T-helper 1 cell treated with Interleukin-12 subunit alpha and Interleukin-12 subunit beta and Interleukin-4 antibody, amounts not matched to agents 30 μg/mL and 1 μg/mL, for 36 hours (primary cell): ENCODE measurements at regions not wholly inside any gene's neighbourhood (a gene's known extent, or its start where the extent isn't known, plus 50 kb on each side); places are given as distances from the start of the nearest gene placed in this dataset.

ENCODE experiments used
- H3K27ac Mint-ChIP-seq: one replicate; pipeline ENCODE4 v1.8.0; 2021; ENCODE audit warnings: mild to moderate bottlenecking, mixed read lengths
- H3K27me3 Mint-ChIP-seq: one replicate; pipeline ENCODE4 v1.8.0; 2021; ENCODE audit warnings: low read depth, mixed read lengths
- H3K36me3 Mint-ChIP-seq: one replicate; pipeline ENCODE4 v1.8.0; 2021; ENCODE audit warnings: low read depth, mixed read lengths
- H3K4me1 Mint-ChIP-seq: one replicate; pipeline ENCODE4 v1.8.0; 2021; ENCODE audit warnings: low read depth, mixed read lengths
- H3K4me3 Mint-ChIP-seq: one replicate; pipeline ENCODE4 v1.8.0; 2021; ENCODE audit warnings: mild to moderate bottlenecking, moderate library complexity, mixed read lengths
- H3K9me3 Mint-ChIP-seq: one replicate; pipeline ENCODE4 v1.8.0; 2021; ENCODE audit warnings: mixed read lengths

DNA sequence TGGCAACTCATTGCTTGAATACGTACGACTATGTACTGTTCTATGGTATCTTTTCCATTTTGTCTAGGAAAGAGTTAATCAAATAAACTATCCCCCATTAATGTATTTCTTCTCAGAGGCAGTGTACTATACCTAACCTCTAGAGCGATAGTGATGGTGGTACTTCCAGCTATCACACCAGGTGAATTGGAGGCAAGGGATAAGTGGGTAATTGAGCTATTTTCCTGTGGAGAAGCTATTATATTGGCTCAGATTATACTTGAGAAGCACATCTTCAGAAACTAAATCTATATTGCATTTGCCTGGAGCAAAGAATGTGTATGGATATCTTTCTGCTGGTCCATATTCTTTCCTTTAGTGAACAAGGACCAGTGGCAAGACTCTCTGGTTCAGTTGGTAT is 430.7 kb upstream of the KHDRBS2 start:
- no peaks in the 10 kb centered on the region for H3K27me3 Mint-ChIP-seq
- no peak overlapping the region for H3K4me3 Mint-ChIP-seq
- H3K27ac Mint-ChIP-seq: no peak overlapping the region
- H3K4me1 Mint-ChIP-seq: no peaks in the 10 kb centered on the region
- H3K36me3 Mint-ChIP-seq: no peaks in the 10 kb centered on the region
- H3K9me3 Mint-ChIP-seq: peaks cover 2% of the 10 kb centered on the region

DNA sequence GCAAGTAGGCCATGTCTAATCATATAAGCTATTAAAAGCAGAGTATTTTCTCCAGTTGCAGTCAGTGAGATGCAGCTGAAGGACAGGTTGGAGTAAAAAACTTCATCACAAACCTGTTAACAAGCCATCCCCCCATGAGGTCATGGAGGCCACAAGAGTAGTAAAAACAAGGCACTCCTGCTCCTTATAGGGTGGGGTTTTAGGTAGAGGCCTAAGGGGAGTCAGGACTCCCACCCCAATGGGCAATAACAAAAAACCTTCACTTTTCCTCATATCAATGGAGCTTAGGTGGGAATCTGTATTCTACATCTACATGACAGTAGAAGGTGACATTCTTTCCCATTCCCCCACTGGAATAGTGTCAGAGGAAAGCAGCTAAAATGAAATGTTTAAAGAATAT is 428.1 kb upstream of the KHDRBS2 start:
- H3K27ac Mint-ChIP-seq: no peak overlapping the region
- no peaks in the 10 kb centered on the region for H3K36me3 Mint-ChIP-seq
- peaks cover 10% of the 10 kb centered on the region for H3K9me3 Mint-ChIP-seq

DNA sequence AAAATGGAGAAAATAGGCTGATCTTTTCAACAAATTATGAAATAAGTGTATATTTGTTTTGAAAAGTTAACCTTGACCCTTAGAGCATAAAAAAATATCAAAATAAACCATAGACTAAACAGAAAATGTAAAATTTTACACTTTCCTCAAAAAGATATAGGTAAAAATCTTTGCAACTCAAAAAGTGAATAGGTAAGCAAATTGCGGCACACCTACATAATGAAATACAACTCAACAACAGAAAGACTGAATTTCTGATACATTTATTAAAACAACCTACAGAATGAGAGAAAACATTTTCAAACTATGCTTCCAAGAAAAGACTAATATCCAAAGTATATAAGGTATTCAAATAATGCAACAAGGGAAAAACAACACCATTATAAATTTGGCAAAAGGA is 425.7 kb upstream of the KHDRBS2 start:
- H3K36me3 Mint-ChIP-seq: no peaks in the 10 kb centered on the region
- H3K27ac Mint-ChIP-seq: no peak overlapping the region
- H3K27me3 Mint-ChIP-seq: no peaks in the 10 kb centered on the region
- H3K4me3 Mint-ChIP-seq: no peak overlapping the region
- H3K9me3 Mint-ChIP-seq: peaks cover 16% of the 10 kb centered on the region
- H3K4me1 Mint-ChIP-seq: no peaks in the 10 kb centered on the region

More for the DNA sequence above, 428.1 kb upstream of the KHDRBS2 start:
- Mint-ChIP-seq H3K4me3 (no peak overlapping the region), H3K4me1 (no peaks in the 10 kb centered on the region), H3K27me3 (no peaks in the 10 kb centered on the region)

DNA sequence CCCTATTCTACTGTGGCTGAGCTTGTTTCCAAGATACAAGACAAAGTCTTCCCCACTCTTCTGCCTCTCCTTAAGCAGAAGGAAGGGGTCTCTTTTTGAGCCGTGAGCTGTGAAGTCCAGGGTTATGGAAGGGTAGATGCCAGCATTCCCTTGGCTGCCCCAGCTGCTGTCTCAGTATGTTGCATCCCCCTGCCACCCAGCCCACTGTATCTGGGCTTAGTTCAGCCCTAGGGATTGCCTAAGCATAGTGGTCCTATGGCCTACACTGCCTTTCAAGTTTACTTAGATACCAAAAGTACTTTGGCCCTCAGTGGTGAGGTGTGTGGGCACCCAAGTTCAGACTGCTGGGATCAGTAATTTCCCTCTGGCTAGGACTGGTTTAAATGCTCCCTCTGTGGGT is 421.9 kb upstream of the KHDRBS2 start:
- Mint-ChIP-seq H3K4me1 (no peaks in the 10 kb centered on the region), H3K27ac (no peak overlapping the region), H3K9me3 (peaks cover 40% of the 10 kb centered on the region), H3K36me3 (no peaks in the 10 kb centered on the region), H3K4me3 (no peak overlapping the region), H3K27me3 (no peaks in the 10 kb centered on the region)

DNA sequence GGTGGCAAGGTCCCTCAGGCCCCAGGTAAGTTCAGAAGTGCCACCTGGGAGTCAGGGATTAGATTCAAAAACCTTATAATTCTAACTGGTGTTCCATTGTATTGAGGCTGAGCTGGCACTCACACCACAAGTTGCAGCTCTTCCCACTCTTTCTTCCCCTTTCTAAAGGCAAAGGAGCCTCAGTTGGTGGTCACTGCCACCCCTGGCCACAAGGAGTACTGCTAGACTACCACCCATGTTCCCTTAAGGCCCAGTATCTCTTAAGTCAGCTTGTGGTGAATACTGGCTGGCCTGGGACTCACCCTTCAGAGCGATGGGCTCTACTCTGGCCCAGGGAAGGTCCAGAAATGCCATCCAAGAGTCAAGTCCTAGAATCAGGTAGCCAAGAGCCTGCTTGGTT is 421.1 kb upstream of the KHDRBS2 start:
- Mint-ChIP-seq H3K4me1 (no peaks in the 10 kb centered on the region), H3K4me3 (no peak overlapping the region), H3K27me3 (no peaks in the 10 kb centered on the region), H3K36me3 (no peaks in the 10 kb centered on the region), H3K9me3 (peaks cover 40% of the 10 kb centered on the region), H3K27ac (no peak overlapping the region)

DNA sequence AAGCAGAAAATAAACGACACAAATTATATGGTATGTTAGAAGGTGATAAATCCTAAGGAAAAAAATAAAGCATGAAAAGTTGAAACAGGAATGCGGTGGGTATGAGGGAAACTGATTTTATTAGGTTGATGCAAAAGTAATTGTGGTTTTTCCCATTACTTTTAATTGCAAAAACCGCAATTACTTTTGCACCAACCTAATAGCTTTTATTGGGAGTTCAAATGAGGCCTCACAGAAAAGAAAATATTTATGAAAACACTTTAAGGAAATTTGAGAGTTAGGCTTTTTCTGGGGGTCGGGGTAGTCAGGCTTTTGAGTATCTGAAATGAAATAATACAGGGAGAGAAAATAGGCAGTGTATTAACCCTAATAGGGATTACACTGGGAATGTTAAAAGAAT is 397.0 kb upstream of the KHDRBS2 start:
- no peak overlapping the region for H3K27ac Mint-ChIP-seq
- H3K4me3 Mint-ChIP-seq: no peak overlapping the region
- H3K27me3 Mint-ChIP-seq: no peaks in the 10 kb centered on the region
- peaks cover 35% of the 10 kb centered on the region for H3K9me3 Mint-ChIP-seq
- H3K4me1 Mint-ChIP-seq: no peaks in the 10 kb centered on the region
- H3K36me3 Mint-ChIP-seq: no peaks in the 10 kb centered on the region

DNA sequence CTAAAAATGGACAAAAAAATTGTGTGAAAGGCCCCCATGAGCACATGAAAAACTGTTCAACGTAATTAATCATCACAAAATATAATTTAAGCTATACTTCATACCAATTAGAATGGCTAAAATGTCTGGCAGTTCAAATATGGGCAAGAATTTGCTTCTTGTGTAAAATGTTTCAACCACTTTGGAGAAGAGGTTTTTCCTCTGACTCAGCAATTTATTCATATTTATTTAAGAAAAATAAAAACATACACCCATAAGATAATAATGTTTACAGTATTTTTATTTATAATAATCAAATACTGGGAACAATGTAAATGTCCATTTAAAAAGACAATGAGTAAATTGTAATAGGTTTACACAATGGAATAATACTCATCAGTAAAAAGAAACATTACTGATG is 395.1 kb upstream of the KHDRBS2 start:
- peaks cover 40% of the 10 kb centered on the region for H3K9me3 Mint-ChIP-seq
- no peaks in the 10 kb centered on the region for H3K36me3 Mint-ChIP-seq

DNA sequence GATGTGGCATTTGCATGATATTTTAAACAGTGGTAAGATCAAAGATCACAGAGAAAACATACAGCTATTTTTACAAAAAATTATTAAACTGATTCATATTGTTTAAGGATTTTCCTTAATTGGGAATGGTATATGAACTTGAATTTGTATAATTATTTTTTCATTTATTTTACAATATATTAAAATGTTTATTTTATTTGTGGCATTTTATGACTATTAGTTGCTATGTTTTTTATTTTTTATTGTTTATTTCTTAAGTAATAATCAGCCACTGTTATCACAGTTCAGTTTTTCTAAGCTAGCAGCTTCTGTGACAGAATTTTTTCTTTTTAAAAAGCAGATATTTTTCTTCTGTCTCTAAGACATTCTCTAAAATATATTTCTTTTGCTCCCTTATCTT is 387.0 kb upstream of the KHDRBS2 start:
- H3K4me1 Mint-ChIP-seq: no peaks in the 10 kb centered on the region
- no peaks in the 10 kb centered on the region for H3K27me3 Mint-ChIP-seq
- no peaks in the 10 kb centered on the region for H3K36me3 Mint-ChIP-seq
- no peak overlapping the region for H3K4me3 Mint-ChIP-seq
- H3K27ac Mint-ChIP-seq: no peak overlapping the region
- peaks cover 11% of the 10 kb centered on the region for H3K9me3 Mint-ChIP-seq

More for the DNA sequence above, 395.1 kb upstream of the KHDRBS2 start:
- H3K4me1 Mint-ChIP-seq: no peaks in the 10 kb centered on the region
- no peak overlapping the region for H3K4me3 Mint-ChIP-seq
- no peaks in the 10 kb centered on the region for H3K27me3 Mint-ChIP-seq
- no peak overlapping the region for H3K27ac Mint-ChIP-seq

DNA sequence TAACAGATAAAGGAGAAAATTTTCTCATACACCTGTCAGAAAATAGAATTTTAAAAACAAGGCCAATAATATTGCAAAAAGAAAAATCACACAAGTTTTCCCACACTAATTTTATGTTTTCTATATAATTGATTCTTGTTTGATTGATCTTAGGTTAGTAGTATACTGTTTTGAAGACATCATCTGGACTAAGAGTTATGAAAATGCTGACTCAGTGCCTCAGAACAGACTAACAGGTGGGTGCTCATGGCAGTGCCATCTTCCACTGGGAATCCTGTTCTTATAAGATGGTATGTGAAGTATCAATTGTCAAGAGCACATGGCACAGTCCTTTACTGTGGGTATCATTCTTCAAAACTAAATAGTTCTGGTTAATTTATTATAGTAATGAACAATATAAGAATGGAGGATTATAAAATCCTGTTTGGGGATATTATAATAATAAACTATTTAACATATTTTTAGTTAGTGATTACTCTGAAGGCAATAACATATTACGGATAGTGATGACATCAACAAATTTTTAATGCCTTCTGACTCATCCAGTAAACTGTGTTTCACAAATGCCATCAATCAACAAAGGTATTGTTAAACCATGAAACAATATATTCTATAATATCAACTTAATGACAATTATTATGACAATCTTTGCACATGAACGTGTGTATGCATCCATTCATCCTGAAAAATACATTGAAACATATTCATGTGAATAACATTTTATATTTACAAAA is 384.6 kb upstream of the KHDRBS2 start:
- no peaks in the 10 kb centered on the region for H3K4me1 Mint-ChIP-seq
- no peaks in the 10 kb centered on the region for H3K27me3 Mint-ChIP-seq
- H3K4me3 Mint-ChIP-seq: no peak overlapping the region
- peaks cover 6% of the 10 kb centered on the region for H3K9me3 Mint-ChIP-seq
- no peak overlapping the region for H3K27ac Mint-ChIP-seq
- H3K36me3 Mint-ChIP-seq: no peaks in the 10 kb centered on the region

DNA sequence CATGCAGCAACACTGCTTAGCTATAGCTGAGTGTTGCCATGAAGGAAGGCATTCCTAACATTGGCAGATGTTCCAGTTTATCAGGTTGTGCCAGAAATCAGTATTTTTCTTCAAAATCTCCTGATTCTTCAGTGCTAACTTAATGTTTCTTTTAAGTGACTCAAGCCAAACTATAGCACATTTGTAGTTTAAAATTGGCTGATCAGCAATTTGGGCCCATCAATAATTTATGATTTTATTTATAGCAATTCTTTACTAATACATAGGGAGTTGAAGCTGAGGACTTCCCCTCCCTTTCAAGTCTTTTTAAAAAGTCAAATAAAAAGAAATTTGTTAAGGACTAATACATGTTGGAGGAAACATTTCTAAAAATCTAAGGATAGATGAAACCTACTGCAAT is 383.8 kb upstream of the KHDRBS2 start:
- Mint-ChIP-seq H3K27ac (no peak overlapping the region), H3K4me3 (no peak overlapping the region), H3K4me1 (no peaks in the 10 kb centered on the region), H3K27me3 (no peaks in the 10 kb centered on the region), H3K9me3 (peaks cover 6% of the 10 kb centered on the region), H3K36me3 (no peaks in the 10 kb centered on the region)

DNA sequence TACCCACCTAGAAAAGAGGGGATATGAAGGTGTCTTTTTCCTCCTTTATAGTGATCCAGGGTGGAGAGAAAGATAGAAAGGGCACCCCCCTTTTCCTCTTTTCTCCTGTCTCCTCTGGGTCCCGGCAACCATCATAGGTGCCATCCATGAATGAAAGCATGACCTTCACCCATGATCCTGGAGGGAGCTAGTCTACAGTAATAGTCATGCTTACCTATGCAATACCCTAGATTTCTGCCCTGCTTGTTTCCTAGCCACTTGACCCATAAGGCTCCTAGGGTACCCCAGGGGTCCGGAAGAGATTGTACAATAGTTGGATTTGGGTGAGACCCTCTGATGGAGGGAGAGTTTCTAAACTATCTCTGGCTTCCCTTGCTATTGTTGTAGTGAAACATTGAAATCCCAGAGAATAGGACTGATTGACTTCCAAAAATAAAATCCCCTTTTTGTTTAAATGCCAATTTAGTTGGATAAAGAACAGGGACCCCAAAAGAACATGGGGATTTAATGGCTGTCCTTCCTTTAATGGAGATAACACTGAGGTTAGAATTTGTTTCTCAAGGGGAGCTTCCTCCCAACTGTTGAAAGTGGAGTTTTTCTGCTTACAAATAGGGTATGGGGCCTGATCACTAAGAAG is 366.8 kb upstream of the KHDRBS2 start:
- H3K4me1 Mint-ChIP-seq: no peaks in the 10 kb centered on the region
- H3K27me3 Mint-ChIP-seq: no peaks in the 10 kb centered on the region
- H3K27ac Mint-ChIP-seq: no peak overlapping the region
- no peak overlapping the region for H3K4me3 Mint-ChIP-seq
- peaks cover 2% of the 10 kb centered on the region for H3K36me3 Mint-ChIP-seq
- H3K9me3 Mint-ChIP-seq: peaks cover 40% of the 10 kb centered on the region

DNA sequence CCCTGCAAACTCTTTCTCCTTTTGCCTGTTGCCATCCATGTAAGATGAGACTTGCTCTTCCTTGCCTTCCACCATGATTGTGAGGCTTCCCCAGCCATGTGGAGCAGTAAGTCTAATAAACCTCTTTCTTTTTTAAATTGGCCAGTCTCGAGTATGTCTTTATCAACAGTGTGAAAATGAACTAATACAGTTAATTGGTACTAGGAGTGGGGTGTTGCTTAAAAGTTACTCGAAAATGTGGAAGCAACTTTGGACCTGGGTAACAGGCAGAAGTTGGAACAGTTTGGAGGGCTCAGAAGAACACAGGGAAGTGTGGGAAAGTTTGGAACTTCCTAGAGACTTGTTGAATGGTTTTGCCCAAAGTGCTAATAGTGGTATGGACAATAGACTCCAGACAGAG is 359.2 kb upstream of the KHDRBS2 start:
- Mint-ChIP-seq H3K4me3 (no peak overlapping the region), H3K36me3 (no peaks in the 10 kb centered on the region), H3K27me3 (no peaks in the 10 kb centered on the region), H3K9me3 (peaks cover 45% of the 10 kb centered on the region), H3K27ac (no peak overlapping the region), H3K4me1 (no peaks in the 10 kb centered on the region)

DNA sequence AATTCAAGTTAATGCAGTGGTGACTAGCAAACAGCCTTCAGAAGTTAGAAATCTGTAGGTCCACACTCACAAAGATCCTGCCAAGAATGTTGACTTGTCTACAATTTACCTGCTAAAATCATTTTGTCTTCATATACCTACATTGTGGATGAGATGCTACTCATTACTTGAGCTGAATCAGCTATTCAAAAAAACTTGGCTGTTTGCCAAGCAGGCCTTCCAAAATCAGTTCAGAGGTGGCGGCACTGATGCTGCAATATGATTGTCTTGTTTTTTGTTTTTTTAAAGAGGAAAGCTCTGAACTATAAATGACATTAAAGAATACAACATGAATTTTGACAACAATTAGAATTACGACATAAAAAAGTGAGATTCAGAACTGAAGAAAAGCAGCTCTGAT is 354.7 kb upstream of the KHDRBS2 start:
- Mint-ChIP-seq H3K36me3 (no peaks in the 10 kb centered on the region), H3K4me1 (no peaks in the 10 kb centered on the region), H3K4me3 (no peak overlapping the region), H3K27ac (no peak overlapping the region), H3K27me3 (no peaks in the 10 kb centered on the region), H3K9me3 (peaks cover 36% of the 10 kb centered on the region)

DNA sequence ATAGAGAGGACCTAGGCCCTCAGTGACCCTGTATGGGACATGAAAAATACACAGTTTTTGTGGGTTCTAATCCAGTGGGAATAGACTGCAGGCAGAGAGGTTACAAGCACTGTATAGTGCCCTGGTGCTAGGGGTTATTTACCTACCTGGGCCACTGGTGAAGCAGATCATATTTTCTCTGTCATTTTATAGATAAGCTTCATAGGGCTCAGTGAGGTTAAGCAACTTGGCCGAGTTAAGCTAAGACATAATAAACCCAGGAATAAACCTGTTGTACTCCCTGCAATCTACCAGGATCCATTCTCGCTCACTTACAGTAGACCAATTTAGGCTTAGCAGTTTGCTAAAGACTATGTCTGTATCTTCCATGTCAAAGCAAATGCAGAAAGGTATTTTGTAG is 340.6 kb upstream of the KHDRBS2 start:
- no peaks in the 10 kb centered on the region for H3K27me3 Mint-ChIP-seq
- H3K4me3 Mint-ChIP-seq: no peak overlapping the region
- H3K36me3 Mint-ChIP-seq: no peaks in the 10 kb centered on the region
- H3K27ac Mint-ChIP-seq: no peak overlapping the region
- peaks cover 12% of the 10 kb centered on the region for H3K9me3 Mint-ChIP-seq
- no peaks in the 10 kb centered on the region for H3K4me1 Mint-ChIP-seq

DNA sequence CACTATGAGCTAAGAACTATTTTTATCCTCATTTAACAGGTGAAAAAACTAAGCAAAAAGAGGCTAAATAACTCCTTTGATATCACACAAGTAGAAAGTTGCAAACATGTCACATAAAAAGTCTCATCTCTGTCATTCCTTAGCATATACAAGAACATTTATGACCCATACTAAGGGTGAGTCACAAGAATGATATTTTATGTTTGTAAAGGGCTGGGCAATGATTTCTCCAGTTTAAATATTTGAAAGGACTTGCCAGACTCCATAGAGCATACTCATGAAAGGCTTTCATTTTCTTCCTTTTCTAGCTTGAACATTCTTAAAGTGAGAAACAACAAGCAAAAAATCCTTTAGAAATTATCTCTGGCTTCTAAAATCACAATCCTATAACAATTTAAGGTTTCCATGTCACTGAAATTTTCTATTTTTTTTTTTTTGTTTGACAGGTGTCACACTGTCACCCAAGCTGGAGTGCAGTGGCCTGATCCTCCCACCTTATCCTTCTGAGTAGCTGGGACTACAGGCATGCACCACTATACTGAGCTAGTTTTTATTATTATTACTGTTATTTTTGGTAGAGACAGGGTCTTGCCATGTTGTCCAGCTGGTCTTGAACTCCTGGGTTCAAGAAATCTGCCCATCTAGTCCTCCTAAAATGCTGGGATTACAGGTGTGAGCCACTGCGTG is 338.0 kb upstream of the KHDRBS2 start:
- Mint-ChIP-seq H3K36me3 (no peaks in the 10 kb centered on the region), H3K4me3 (no peak overlapping the region), H3K4me1 (no peaks in the 10 kb centered on the region), H3K27ac (no peak overlapping the region), H3K27me3 (no peaks in the 10 kb centered on the region), H3K9me3 (peaks cover 12% of the 10 kb centered on the region)
